Esophagus squamous epithelium (tissue), 4 donors: ENCODE measurements at regions not wholly inside any gene's neighbourhood (a gene's known extent, or its start where the extent isn't known, plus 50 kb on each side); places are given as distances from the start of the nearest gene placed in this dataset.

Experiments used
- POLR2A ChIP-seq, 4 donors: fragments of 450-650 bp; IDR thresholded peaks; one replicate each; pipeline ENCODE4 v1.6.1; 2017; ENCODE audit warnings: antibody characterized with exemption in 4 of 4, mild to moderate bottlenecking in 4 of 4, moderate library complexity in 3 of 4
- TF ChIP-seq, protein P1 (sequence below), 6 experiments: fragments of 450-650 bp in 4 of 6; fragments of 200-600 bp in 2 of 6; sonication (generic) in 2 of 6; IDR thresholded peaks; one replicate each; pipeline ENCODE4 v1.5.1; 2016 to 2019; ENCODE audit warnings: antibody characterized with exemption in 6 of 6, mild to moderate bottlenecking in 4 of 6, moderate library complexity in 4 of 6

DNA sequence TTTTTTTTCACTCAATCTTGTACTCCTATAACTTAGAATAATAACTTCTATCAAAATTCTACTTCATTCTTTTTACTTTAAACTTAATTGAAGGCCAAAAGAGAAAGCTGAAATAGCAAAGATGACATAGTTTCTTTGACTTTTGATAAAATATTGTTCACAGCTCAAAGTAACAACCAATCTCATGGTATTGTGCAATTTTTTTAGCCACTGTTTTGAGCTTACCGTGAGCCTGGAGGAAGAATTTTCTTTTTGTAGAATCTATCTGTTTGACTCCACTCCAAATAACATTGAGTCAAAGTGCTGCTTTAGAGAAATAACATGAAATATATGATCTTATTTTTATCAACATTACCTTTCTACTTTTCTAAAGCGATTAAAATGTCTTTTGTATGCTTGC is 903.9 kb upstream of the FOXG1 start:
- TF ChIP-seq, protein P1, sequence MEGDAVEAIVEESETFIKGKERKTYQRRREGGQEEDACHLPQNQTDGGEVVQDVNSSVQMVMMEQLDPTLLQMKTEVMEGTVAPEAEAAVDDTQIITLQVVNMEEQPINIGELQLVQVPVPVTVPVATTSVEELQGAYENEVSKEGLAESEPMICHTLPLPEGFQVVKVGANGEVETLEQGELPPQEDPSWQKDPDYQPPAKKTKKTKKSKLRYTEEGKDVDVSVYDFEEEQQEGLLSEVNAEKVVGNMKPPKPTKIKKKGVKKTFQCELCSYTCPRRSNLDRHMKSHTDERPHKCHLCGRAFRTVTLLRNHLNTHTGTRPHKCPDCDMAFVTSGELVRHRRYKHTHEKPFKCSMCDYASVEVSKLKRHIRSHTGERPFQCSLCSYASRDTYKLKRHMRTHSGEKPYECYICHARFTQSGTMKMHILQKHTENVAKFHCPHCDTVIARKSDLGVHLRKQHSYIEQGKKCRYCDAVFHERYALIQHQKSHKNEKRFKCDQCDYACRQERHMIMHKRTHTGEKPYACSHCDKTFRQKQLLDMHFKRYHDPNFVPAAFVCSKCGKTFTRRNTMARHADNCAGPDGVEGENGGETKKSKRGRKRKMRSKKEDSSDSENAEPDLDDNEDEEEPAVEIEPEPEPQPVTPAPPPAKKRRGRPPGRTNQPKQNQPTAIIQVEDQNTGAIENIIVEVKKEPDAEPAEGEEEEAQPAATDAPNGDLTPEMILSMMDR (IDR thresholded peaks at IDR 0.05): no peak
- no peak for TF ChIP-seq POLR2A (IDR thresholded peaks at IDR 0.05)
